ENCODE measurements at regions not wholly inside any gene's neighbourhood (a gene's known extent, or its start where the extent isn't known, plus 50 kb on each side); places are given as distances from the start of the nearest gene placed in this dataset.
"Not testable (repeated sequence)": the region's sequence is repeated elsewhere in the genome, so short reads cannot be mapped to it uniquely, and the experiment has no call there.

DNA sequence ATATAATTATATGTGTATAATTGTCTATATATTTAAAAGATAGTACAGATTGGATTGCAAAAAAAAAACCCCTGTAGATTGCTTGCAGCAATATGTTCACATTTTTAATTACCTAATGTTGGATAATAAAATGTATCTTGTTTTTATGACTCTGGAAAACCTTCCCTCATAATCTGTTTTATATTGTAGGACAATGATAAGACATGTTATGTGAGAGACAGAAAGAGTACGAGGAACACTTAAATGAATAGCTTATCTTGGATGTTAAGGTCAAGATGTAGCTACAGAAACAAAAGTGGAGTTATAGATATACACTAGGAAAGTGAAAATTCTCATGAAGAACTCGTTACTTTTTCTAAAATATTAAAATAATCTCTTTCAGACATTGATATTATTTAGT, 691.6 kb upstream of the IMPG1 start:
- DNase-seq: no peak

- no peak for DNase-seq
Measured at GRCh38 chr6:76752841-76753240, 680.4 kb upstream of the IMPG1 start.

GRCh38 chr6:76745388-76745787, 672.9 kb upstream of the IMPG1 start:
- DNase-seq: not testable (repeated sequence)

DNA sequence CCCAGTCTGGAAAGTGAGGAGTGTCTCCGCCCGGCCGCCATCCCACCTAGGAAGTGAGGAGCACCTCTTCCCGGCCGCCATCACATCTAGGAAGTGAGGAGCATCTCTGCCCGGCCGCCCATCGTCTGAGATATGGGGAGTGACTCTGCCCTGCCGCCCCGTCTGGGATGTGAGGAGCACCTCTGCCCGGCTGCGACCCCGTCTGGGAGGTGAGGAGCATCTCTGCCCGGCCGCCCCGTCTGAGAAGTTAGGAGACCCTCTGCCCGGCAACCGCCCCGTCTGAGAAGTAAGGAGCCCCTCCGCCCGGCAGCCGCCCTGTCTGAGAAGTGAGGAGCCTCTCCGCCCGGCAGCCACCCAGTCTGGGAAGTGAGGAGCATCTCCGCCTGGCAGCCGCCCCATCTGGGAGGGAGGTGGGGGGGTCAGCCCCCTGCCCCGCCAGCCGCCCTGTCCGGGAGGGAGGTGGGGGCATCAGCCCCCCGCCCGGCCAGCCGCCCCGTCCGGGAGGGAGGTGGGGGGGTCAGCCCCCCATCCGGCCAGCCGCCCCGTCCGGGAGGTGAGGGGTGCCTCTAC, 671.8 kb upstream of the IMPG1 start:
- DNase-seq: not testable (repeated sequence)

- DNase-seq: no peak
Measured at GRCh38 chr6:76742919-76743318, 670.5 kb upstream of the IMPG1 start.

DNA sequence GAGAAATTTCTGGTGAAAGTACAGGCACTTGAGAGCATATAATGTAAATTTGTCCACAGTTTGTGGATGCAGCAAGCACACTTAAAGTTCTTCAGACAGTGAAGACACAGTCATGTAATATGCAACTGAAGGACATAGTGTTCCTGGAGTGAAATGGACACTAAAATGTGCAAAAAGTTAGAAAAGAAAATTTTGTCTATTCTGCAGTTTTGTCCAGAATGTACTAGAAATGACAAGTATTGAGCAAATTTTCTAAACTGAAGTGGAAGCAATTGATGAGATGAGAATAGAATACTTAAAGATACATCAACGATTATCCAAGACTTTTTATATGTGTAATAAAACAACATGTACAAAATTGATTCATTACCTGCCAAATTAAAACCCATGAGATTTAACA, 647.0 kb upstream of the IMPG1 start:
- no peak for DNase-seq

GRCh38 chr6:76708641-76709331, 636.3 kb upstream of the IMPG1 start:
- no peak for DNase-seq

- no peak for DNase-seq
Measured at GRCh38 chr6:76707630-76708029, 635.2 kb upstream of the IMPG1 start.

DNA sequence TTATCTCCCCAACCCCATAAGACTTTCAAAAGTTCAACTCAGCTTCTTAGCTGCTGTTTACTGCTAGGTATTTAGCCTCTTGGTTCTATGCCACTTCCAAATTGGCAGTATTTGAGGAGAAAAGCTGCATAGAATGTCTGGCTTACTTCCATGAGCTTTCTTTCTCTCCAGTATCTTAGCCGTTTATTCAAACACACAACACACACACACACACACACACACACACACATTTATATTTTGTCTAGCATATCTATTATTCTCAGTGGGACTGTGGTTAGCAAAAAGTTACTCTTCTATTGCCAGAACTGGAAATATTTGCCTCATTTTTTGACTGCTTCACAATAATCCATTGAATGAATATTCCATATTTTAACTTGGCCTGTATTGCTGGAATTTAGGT, 634.2 kb upstream of the IMPG1 start:
- DNase-seq: no peak

- DNase-seq: no peak
Measured at GRCh38 chr6:76706086-76706485, 633.6 kb upstream of the IMPG1 start.

DNA sequence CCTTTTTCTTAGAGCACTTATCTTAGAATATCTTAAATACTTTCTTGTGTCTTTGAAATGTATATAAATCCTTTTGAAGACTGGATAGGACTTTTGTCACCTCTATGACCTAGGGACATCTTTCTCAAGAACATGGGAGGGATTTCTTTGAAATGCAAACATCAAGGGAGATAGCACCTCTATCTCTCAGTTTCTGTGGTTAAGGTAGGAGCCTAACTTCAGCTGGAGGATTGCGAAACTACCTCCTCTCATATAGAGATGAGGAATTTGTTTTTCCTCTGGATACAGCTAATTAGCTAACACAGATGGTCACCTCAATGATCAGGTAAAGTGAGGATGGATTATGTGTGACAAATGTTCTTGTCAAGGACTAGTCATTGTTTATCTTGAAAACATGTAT, 631.3 kb upstream of the IMPG1 start:
- DNase-seq: no peak

DNA sequence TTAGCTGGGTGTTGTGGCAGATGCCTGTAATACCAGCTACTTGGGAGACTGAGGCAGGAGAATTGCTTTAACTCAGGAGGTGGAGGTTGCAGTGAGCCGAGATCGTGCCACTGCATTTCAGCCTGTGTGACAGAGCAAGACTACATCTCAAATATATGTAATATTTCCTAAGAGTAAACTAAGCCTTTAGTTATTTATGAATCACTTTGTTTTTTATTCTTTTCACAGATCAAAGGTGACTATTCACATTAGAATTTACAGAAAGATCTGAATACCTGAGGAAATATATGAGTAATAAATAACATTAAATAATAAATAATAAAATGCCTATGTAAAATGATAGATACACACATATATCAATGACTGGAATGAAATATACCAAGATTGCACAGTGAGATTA, 630.8 kb upstream of the IMPG1 start:
- DNase-seq: no peak

- DNase-seq: no peak
Measured at GRCh38 chr6:76702187-76702586, 629.7 kb upstream of the IMPG1 start.

DNA sequence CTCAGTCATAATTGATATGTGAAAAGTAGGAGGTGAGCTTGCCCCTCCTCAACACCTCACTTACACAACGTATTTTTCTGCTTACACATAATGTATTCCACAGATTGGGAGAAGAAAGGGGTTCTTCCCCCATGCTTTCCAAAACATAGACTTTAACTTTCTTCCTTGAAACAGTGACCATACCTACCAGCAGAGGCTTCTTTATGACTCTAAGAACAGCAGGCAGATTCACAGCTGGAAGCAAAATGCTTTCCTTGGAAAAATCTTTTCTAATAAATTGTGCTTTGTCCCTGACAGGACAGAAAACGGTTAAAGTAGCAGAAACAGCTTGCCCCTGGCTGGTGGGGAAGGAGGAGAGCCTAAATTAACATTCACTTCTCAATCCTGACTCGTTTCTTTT, 629.1 kb upstream of the IMPG1 start:
- no peak for DNase-seq

DNA sequence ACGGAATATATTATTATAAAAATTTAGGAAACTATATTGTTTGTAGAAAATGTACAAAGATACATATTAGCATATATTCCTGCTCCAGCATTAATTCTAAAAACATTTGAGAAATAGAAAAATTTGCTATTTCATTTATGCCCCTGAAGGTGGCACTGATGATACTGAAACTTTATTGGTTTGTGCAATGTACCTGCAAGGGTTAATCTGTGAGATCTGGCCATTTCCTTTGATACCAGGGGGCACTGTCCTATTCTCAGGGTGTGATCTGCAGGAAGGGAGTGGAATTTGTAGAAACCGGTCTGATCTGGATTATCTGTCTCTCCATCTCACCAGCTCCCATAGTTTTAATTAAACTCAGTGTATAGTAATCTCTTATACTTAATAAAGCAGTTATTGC, 625.1 kb upstream of the IMPG1 start:
- DNase-seq: no peak

GRCh38 chr6:76694795-76695194, 622.3 kb upstream of the IMPG1 start:
- DNase-seq: no peak

DNA sequence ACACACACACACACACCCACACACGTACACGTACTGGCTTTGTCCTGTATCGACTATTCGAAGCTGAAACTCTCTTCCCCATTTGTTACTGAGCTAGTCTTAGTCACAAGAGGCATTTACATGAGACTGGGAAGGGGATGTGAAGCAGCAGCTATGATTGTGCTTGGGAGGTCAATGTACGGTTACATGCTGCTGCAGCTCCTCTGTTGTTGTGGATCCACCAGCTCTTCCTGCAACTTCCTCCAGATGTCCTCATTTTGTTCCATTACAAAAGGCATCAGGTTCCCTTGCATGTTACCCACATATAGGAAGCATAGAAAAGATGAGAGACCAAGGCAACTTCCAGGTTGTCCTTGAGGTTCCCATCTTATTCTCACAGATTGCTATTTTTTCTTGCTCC, 612.4 kb upstream of the IMPG1 start:
- DNase-seq: no peak

- DNase-seq: no peak
Measured at GRCh38 chr6:76683985-76684384, 611.5 kb upstream of the IMPG1 start.

- DNase-seq: no peak
Measured at GRCh38 chr6:76682842-76683241, 610.4 kb upstream of the IMPG1 start.

GRCh38 chr6:76681781-76682180, 609.3 kb upstream of the IMPG1 start:
- no peak for DNase-seq

DNA sequence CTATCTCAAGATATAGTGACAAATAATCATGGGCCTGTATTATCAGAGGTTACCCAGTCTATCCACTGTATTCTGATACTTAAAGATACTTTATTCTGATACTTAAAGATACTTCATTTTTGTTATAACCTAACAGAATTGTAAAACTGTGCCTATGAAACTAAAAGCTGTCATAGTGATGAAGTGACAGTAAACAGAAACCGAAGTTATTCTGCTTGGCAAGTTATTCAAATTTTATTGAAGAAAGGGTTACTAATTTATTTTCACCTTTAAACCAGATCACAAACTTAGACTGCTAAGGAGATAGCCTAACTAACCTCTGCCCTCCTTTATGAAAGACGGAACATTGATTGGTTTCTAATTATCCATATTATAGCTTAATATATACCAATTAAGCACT, 604.6 kb upstream of the IMPG1 start:
- no peak for DNase-seq

DNA sequence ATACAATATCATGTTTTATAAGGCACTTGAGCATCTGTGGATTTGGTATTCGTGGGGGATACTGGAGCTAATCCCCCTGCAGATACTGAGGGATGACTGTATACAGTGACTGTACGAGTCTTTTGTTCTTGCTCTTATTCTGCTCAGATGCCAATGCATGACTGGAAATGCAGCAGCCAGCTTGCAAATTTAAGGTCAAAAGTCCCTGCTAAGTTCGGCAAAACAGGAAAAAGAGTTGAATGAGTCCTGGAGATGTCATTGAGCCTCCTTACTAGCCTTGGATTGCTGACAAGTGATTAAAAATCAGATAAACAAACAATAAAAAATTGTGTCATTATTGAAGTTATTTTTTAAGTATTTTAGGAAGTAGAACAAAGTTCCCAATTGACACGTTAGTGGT, 599.3 kb upstream of the IMPG1 start:
- no peak for DNase-seq

DNA sequence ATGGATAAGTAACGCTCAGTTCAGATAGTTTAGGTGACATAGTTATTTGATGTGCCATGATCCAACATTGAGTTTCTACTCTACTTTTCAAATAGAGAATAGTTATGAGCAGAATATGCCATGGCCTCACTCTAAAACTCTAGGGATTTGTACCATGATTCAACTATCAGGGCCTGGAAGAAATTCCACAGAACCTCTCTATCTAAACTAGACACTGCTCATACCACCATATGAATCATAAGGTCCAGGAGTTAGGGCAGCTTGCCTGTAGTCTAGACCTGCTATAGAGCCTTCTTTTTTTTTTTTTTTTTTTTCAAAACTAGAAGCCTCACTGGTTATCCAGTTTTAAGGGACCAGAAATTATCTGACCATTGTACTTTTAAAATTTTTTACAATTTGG, 571.8 kb upstream of the IMPG1 start:
- no peak for DNase-seq

DNA sequence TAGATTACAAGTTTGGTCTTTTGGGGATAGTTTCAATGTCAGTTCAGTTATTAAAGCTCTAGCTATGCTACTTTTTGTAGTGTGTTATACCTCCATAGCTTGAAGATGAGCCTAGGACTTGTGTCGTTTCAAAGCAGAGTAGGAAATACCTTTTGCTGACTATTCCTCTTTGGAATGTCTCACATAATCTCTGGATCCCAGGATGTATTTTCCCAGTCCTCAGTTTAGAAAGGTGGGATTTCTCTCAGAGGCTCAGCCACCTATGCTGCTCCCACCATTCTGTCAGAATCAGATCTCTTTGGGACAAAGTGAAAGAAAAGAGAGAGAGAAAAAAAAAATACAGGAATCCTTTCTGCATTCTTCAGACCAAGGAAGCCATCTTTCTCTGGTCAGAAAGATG, 567.5 kb upstream of the IMPG1 start:
- DNase-seq: no peak

DNA sequence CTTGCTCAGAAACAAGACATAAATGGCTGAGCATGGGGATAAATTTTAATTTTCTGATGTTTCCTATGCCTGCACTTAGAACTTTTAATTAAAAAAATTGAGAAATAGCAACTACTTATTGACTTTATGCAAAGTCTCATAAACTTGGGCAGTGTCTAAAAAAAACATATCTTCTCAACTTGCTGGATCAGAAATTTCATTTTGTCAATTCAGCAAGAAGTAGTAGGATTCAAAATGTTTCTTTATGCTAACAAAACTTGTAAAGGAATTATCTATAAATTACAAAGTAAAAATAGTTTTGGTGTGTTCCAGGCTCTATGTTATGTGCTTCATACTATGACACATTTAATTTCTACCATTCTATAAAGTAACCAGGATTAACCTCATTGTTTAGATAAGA, 562.2 kb upstream of the IMPG1 start:
- DNase-seq: no peak

All from left hindlimb (tissue), 1 donor.